ENCODE measurements at regions not wholly inside any gene's neighbourhood (a gene's known extent, or its start where the extent isn't known, plus 50 kb on each side); places are given as distances from the start of the nearest gene placed in this dataset.

DNA sequence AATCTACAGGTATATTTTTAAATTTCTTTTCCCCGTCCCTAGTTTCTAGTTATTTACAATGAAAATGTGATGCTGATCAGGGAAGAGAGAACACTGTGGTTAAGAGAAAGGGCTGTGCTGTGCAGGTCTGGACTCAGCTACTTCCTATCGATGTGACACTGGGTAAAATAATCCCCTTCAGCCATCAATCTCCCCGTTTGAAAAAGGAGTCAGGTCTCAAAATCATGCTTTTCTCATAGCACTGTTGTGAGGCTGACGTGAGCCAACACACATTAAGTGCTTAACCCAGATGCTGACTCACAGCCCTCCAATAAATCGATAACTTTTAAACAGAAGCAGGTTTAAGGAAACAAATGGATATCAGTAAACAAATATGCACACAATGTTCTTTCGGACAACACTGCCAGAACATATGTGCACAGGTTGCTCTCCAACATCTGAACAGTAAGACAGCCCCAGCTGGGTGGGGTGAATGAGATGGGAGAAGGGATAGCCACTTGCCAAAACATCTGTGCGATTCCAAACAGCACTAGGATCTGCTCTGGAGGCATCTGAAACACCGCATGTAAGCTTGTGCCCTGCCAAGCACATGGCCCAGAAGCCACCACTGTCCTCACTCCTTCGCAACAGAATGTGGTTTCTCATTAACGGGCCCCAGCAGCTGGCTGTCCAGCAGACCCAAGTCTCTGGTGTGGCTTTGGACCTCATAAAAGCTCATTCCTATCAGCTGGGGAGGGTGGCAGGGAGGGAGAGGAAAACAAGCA, 143.2 kb upstream of the PRICKLE2 start:
- no peak for TF ChIP-seq EZH2phosphoT487 (IDR thresholded peaks at IDR 0.05; ENCODE audit: borderline replicate concordance, low read depth, low read length)
- TF ChIP-seq, protein P1, sequence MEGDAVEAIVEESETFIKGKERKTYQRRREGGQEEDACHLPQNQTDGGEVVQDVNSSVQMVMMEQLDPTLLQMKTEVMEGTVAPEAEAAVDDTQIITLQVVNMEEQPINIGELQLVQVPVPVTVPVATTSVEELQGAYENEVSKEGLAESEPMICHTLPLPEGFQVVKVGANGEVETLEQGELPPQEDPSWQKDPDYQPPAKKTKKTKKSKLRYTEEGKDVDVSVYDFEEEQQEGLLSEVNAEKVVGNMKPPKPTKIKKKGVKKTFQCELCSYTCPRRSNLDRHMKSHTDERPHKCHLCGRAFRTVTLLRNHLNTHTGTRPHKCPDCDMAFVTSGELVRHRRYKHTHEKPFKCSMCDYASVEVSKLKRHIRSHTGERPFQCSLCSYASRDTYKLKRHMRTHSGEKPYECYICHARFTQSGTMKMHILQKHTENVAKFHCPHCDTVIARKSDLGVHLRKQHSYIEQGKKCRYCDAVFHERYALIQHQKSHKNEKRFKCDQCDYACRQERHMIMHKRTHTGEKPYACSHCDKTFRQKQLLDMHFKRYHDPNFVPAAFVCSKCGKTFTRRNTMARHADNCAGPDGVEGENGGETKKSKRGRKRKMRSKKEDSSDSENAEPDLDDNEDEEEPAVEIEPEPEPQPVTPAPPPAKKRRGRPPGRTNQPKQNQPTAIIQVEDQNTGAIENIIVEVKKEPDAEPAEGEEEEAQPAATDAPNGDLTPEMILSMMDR (conservative IDR thresholded peaks at IDR 0.05; ENCODE audit: low read length), result no peak
- ChIA-PET CTCF (ENCODE audit: unreplicated experiment) (no interaction called here), POLR2A (no interaction called here)
- no peak overlapping the region for H2AFZ ChIP-seq (ENCODE audit: low read length)
- DNase-seq (ENCODE audit: low spot score), result no peak
- H4K20me1 ChIP-seq (ENCODE audit: insufficient read depth, low read length), result no peaks in the 10 kb centered on the region
- H3K9me3 ChIP-seq (ENCODE audit: low read length), result no peaks in the 10 kb centered on the region
- no peak overlapping the region for H3K4me2 ChIP-seq (ENCODE audit: low read length)
- no peaks in the 10 kb centered on the region for H3K4me1 ChIP-seq (ENCODE audit: insufficient read depth, low read length, poor library complexity, severe bottlenecking)
- BruUV-seq (replicated peaks), result no TSS peak
- H3K9me2 ChIP-seq (ENCODE audit: insufficient read depth, low read length), result no peaks in the 10 kb centered on the region
- H3K4me3 ChIP-seq (ENCODE audit: low read depth, low read length, poor library complexity, severe bottlenecking), result no peak overlapping the region
- H3K36me3 ChIP-seq (ENCODE audit: insufficient read depth, low read length), result no peaks in the 10 kb centered on the region
- intact Hi-C loops (cut with micrococcal nuclease; ENCODE audit: unreplicated experiment), result no loop called here
- no peak overlapping the region for H3K27ac ChIP-seq (ENCODE audit: low read depth, low read length, poor library complexity, severe bottlenecking)
- H3K79me2 ChIP-seq (ENCODE audit: insufficient read depth, low read depth, low read length), result no peaks in the 10 kb centered on the region

DNA sequence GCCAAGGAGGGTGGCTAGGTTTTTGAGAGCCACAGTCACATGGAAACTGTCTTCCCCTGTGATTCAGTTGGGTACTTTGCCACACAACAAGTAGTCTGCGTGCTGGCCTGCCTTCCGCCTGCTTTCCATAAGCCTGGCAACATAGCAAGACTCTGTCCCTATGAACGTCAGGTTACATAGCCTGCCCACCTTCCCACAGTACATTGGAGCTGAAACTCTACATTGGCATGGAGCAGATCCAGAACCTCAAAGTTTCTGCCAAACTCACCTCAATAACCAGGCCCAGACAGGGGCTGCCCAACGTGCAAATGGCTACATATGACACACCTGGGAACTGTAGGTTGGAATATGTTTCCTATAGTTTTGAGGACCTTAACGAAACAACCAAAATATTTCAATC, 140.6 kb upstream of the PRICKLE2 start:
- no peaks in the 10 kb centered on the region for H3K9me3 ChIP-seq (ENCODE audit: low read length)
- no peaks in the 10 kb centered on the region for H4K20me1 ChIP-seq (ENCODE audit: insufficient read depth, low read length)
- ChIA-PET POLR2A (interaction anchor here (0.6 kb wide), 1 partner anchor 295 kb away, joined by 3 read pairs; no protein-coding TSS in a partner anchor), CTCF (ENCODE audit: unreplicated experiment) (no interaction called here)
- no peak overlapping the region for H3K27ac ChIP-seq (ENCODE audit: low read depth, low read length, poor library complexity, severe bottlenecking)
- no peak for TF ChIP-seq EZH2phosphoT487 (IDR thresholded peaks at IDR 0.05; ENCODE audit: borderline replicate concordance, low read depth, low read length)
- TF ChIP-seq, protein P1 (conservative IDR thresholded peaks at IDR 0.05; ENCODE audit: low read length), result no peak
- H3K9me2 ChIP-seq (ENCODE audit: insufficient read depth, low read length), result no peaks in the 10 kb centered on the region
- H3K4me3 ChIP-seq (ENCODE audit: low read depth, low read length, poor library complexity, severe bottlenecking), result no peak overlapping the region
- DNase-seq (ENCODE audit: low spot score), result no peak
- BruUV-seq (replicated peaks), result no TSS peak
- no peak overlapping the region for H3K4me2 ChIP-seq (ENCODE audit: low read length)
- no peak overlapping the region for H2AFZ ChIP-seq (ENCODE audit: low read length)
- H3K79me2 ChIP-seq (ENCODE audit: insufficient read depth, low read depth, low read length), result no peaks in the 10 kb centered on the region
- intact Hi-C loops (cut with micrococcal nuclease; ENCODE audit: unreplicated experiment), result no loop called here
- H3K4me1 ChIP-seq (ENCODE audit: insufficient read depth, low read length, poor library complexity, severe bottlenecking), result no peaks in the 10 kb centered on the region
- H3K36me3 ChIP-seq (ENCODE audit: insufficient read depth, low read length), result no peaks in the 10 kb centered on the region

DNA sequence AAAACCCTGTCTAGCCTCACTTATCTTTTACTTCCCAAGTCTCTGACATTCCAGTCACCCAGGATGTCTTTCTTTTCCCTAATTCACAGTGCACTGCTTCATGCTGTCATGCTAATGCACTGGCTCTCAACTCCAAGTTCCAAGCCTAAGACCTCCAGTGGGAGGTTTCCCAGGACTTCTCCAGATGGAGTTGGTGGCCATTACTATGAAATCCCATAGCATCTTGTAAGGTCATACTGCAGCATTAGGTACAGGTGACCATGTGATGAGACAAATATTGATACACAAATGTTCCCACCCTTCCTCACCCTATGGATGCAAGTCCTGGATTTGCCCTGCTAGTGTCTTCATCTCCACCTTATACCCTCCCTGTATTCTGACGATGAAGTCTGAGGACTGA, 138.6 kb upstream of the PRICKLE2 start:
- TF ChIP-seq, protein P1 (conservative IDR thresholded peaks at IDR 0.05; ENCODE audit: low read length), result no peak
- no peak for TF ChIP-seq EZH2phosphoT487 (IDR thresholded peaks at IDR 0.05; ENCODE audit: borderline replicate concordance, low read depth, low read length)
- no peaks in the 10 kb centered on the region for H3K4me1 ChIP-seq (ENCODE audit: insufficient read depth, low read length, poor library complexity, severe bottlenecking)
- POLR2A ChIA-PET, result no interaction called here
- CTCF ChIA-PET (ENCODE audit: unreplicated experiment), result no interaction called here
- intact Hi-C loops (cut with micrococcal nuclease; ENCODE audit: unreplicated experiment), result no loop called here
- H3K36me3 ChIP-seq (ENCODE audit: insufficient read depth, low read length), result no peaks in the 10 kb centered on the region
- H3K4me2 ChIP-seq (ENCODE audit: low read length), result no peak overlapping the region
- H3K9me2 ChIP-seq (ENCODE audit: insufficient read depth, low read length), result no peaks in the 10 kb centered on the region
- DNase-seq (ENCODE audit: low spot score), result no peak
- no peaks in the 10 kb centered on the region for H3K9me3 ChIP-seq (ENCODE audit: low read length)
- H3K4me3 ChIP-seq (ENCODE audit: low read depth, low read length, poor library complexity, severe bottlenecking), result no peak overlapping the region
- H3K79me2 ChIP-seq (ENCODE audit: insufficient read depth, low read depth, low read length), result no peaks in the 10 kb centered on the region
- no peaks in the 10 kb centered on the region for H4K20me1 ChIP-seq (ENCODE audit: insufficient read depth, low read length)
- no TSS peak for BruUV-seq (replicated peaks)
- no peak overlapping the region for H2AFZ ChIP-seq (ENCODE audit: low read length)
- no peak overlapping the region for H3K27ac ChIP-seq (ENCODE audit: low read depth, low read length, poor library complexity, severe bottlenecking)
